Endometrium (tissue), 2 donors: ENCODE measurements at regions not wholly inside any gene's neighbourhood (a gene's known extent, or its start where the extent isn't known, plus 50 kb on each side); places are given as distances from the start of the nearest gene placed in this dataset.
"Not testable (repeated sequence)": the region's sequence is repeated elsewhere in the genome, so short reads cannot be mapped to it uniquely, and the experiment has no call there.

Experiments
- FAIRE-seq: peaks from 2 replicates; lab custom pipeline; 2012; peaks lifted over from hg19 to GRCh38; lab: Jason Lieb, UNC
- donor health status: control.
- donor health status: control.

DNA sequence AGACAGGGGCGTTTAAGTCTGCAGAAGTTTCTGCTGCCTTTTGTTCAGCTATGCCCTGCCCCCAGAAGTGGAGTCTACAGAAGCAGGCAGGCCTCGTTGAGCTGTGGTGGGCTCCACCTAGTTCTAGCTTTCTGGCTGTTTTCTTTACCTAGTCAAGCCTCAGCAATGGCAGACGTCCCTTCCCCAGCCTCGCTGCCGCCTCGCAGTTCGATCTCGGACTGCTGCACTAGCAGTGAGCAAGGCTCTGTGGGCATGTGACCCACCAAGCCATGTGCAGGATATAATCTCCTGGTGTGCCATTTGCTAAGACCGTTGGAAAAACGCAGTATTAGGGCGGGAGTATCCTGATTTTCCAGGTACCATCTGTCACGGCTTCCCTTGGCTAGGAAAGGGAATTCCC, 742.7 kb upstream of the NRXN1 start:
- FAIRE-seq = not testable (repeated sequence)

GRCh38 chr2:51760441-51760840, 728.5 kb upstream of the NRXN1 start:
- FAIRE-seq = no peak

DNA sequence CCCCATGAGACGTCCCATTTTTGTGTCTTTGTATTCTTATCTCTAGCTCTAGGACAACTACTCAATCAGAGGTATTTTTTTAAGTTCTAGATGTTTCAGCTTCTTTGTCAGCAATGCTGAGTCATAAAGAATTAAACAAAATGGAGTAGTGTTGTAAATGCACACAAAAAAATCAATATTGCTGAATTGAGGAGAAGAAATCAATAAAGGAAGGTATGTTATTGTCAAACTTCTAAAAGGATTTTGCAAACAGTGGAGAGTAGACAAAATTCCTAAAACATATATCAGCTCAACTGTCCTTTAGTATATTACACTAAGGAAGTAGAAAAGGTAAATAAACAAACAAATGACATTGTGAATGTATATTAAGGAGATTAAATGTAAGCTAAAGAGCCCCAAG, 726.1 kb upstream of the NRXN1 start:
- no peak for FAIRE-seq

- no peak for FAIRE-seq
Observed at GRCh38 chr2:51734115-51734514, 702.2 kb upstream of the NRXN1 start.

DNA sequence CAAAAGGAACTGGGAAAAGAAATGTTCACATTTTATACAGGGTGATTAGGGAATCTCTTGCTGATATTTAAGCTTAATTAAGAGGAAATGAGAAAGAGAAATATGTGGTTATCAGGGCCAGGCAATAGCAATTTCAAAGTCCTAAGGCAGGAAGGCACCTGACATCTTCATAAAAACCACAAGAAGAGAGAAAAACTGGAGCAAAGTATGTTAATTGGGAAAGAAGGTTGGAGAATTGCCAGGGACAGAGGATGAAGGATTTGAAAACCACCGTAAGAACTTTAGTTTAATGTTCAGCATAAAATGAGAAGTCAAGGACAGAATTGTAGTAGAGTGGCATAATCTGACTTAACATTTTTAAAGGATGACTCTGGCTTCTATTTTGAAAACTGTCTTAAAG, 691.8 kb upstream of the NRXN1 start:
- FAIRE-seq = no peak

- FAIRE-seq = no peak
Observed at GRCh38 chr2:51722311-51722710, 690.4 kb upstream of the NRXN1 start.

GRCh38 chr2:51720826-51721225, 688.9 kb upstream of the NRXN1 start:
- FAIRE-seq = no peak

- FAIRE-seq = no peak
Observed at GRCh38 chr2:51718881-51719280, 686.9 kb upstream of the NRXN1 start.

GRCh38 chr2:51717312-51717711, 685.4 kb upstream of the NRXN1 start:
- no peak for FAIRE-seq

DNA sequence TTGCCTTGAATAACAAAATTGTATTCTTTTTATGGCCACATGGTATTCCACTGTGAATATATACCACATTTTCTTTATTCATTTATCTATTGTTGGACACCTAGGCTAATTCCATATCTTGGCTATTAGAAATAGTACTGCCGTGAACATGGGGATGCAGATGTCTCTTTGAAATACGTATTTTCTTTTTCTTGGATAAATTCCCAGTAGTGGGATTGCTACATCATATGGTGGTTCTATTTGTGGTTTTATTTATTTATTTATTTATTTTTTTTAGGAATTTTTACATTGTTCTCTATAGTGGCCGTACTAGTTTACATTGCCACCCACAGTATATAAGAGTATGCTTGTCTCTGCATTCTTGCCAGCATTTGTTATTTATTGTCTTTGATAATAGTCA, 679.8 kb upstream of the NRXN1 start:
- FAIRE-seq = no peak

GRCh38 chr2:51710222-51710621, 678.3 kb upstream of the NRXN1 start:
- no peak for FAIRE-seq

- FAIRE-seq = no peak
Observed at GRCh38 chr2:51707625-51708024, 675.7 kb upstream of the NRXN1 start.

GRCh38 chr2:51706220-51706619, 674.3 kb upstream of the NRXN1 start:
- no peak for FAIRE-seq

DNA sequence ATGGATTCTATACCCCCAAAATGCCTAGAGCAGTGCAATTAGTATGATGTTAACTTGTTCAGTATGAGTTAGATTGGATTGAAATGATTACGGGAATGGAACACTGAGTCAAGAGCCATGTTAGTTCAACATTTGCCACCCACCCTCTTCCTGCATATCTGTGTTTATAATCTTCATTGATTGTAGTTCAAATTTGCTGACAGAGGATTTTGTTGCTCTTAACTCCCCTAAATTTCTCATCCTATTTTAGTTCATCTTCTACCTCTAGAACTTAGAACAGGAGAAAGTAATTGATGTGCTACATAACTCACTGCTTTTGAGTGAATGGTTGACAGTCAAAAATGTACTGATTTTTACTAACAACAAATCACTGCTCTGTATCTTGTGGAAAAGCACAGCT, 673.5 kb upstream of the NRXN1 start:
- FAIRE-seq = no peak

DNA sequence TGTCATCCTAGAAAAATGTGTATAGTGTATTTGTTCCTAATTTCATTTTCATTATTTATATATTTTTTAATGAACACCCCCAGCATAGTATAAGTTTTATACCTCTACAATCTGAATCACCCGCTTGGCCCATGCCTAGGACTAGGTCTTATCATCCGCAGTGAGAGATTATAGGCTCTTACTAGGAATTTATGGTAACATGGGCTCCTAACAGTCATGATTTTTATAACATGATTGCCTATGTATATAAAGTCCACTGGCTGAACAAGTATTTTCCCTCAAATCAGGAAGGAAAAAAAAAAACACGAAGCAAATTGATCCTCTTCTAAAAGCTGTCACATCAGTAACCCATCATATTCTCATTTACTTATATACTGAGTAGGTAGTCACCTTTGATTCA, 666.1 kb upstream of the NRXN1 start:
- FAIRE-seq = no peak

DNA sequence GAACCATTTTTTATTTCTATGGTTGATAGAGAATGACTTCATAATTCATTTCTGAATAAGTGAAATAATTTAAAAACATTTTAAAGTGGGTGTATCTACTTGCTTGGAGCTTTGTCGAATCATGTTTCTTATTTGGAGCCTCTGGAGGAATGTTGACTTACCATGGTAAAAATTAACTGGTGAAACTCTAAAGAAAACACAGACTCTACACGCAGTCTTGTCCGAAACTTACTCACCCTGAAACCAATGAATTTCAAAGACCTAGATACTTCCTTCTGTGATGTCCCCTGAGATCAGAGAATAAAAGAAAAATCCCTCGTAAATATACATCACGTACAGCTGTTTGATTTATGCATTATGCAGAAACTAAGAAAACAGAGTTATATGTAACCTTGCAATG, 665.2 kb upstream of the NRXN1 start:
- FAIRE-seq = no peak

DNA sequence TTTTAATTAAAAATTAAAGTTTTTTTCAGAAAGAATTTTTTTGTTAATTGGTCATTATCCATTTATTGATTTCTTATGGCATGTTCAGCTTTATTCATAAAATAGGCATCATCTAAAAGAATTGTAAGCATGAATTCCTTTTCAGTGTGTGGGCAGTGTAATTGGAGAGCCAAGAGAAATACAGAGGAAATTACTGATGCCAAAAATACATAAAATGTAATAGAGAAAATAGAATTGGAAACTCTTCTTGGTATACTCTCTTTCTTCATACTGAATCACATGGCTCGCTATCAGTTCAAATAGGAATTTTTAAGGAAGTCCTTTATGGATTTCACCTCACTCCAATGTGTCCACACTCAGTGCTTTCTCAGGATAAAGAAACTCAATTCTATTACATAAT, 663.6 kb upstream of the NRXN1 start:
- FAIRE-seq = no peak

GRCh38 chr2:51693640-51694039, 661.7 kb upstream of the NRXN1 start:
- no peak for FAIRE-seq

- FAIRE-seq = no peak
Observed at GRCh38 chr2:51681854-51682253, 649.9 kb upstream of the NRXN1 start.

DNA sequence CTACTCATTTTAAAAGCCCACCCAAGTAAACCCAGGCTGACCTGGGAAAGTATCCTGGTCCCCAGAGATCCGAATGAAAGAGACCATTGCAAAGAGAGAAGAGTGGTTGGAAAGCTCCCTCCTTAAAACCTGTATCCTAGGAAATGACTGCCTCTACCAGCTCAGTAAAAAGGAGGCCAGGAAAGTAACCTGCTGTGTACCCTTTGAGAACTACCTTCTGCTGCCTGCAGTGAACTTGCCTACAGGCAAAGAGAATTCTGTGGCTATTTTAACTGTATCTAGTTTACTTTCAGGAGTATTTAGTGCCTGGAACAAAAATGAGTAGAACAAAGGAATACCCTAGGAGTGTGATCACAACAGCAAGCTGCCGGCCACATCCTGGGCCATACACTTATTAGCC, 641.7 kb upstream of the NRXN1 start:
- no peak for FAIRE-seq

DNA sequence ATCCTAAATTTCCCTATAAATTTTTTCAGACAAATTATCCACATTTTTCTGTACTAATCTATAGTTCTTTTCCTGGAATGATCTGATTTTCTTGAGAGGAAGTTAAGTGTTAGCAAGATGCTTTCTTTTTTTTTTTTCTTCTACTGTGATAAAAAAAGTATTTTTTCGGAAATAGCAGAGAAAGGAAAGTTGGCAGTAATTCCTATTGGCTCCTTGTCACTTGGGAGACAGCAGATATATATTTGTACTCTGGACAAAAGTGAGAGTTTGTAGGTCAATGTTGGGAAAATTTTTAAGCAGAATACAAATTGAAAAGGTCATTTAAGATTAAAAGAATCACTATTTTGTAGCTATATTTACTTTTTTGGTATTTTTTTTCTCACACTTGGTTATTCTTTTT, 635.7 kb upstream of the NRXN1 start:
- no peak for FAIRE-seq

- no peak for FAIRE-seq
Observed at GRCh38 chr2:51662187-51662586, 630.3 kb upstream of the NRXN1 start.

- FAIRE-seq = no peak
Observed at GRCh38 chr2:51657849-51658248, 625.9 kb upstream of the NRXN1 start.

DNA sequence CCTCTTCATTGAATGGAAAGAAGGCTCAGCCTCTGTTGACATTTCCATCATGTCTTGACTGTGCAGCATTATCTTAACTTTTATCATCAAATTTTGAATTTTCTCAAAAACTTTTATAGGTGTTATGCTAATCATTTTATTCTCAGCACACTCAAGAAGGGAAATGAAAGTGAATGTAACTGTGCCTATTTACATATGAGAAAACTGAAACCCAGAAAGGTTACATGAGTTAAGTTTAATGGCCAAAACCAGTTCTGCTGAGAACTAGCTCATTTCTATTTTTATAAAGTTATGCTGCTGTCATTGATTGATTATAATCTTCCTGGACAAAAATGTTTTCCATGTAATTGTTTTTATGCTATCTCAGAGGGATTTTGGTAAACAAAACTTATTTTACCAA, 618.8 kb upstream of the NRXN1 start:
- no peak for FAIRE-seq

GRCh38 chr2:51649366-51649765, 617.4 kb upstream of the NRXN1 start:
- FAIRE-seq = no peak
